Urinary bladder (tissue), 3 donors: ENCODE measurements at regions not wholly inside any gene's neighbourhood (a gene's known extent, or its start where the extent isn't known, plus 50 kb on each side); places are given as distances from the start of the nearest gene placed in this dataset.
A peak's percentile ranks its signal among the peaks of the same experiment; 100 is the strongest.

Experiments
- DNase-seq: peaks from one replicate; pipeline ENCODE4 v3.0.0-alpha.2; 2015; ENCODE audit errors: extremely low spot score
- H3K27ac ChIP-seq: one replicate; pipeline ENCODE4 v1.5.1; 2013; ENCODE audit warnings: low read depth, mild to moderate bottlenecking, moderate library complexity
- H3K36me3 ChIP-seq: one replicate; pipeline ENCODE4 v1.6.1; 2013; ENCODE audit warnings: mild to moderate bottlenecking, moderate library complexity; ENCODE audit not compliant: insufficient read depth
- H3K4me1 ChIP-seq: one replicate; pipeline ENCODE4 v1.6.1; 2013; ENCODE audit warnings: mild to moderate bottlenecking, moderate library complexity; ENCODE audit not compliant: insufficient read depth
- H3K4me3 ChIP-seq: one replicate; pipeline ENCODE4 v1.5.1; 2013; ENCODE audit warnings: low read depth, low read length
- WGBS: extraction: QIAGEN DNeasy Blood & Tissue Kit; methylation state at CpG from one replicate; pipeline ENCODE4 v1.1.7; 2013; 5-methylcytosine and 5-hydroxymethylcytosine counted together
- donor health status: healthy with polysubstance abuse.
- donor health status: healthy.

- Histone ChIP-seq H3K4me1 (no peaks in the 10 kb centered on the region), H3K27ac (no peak overlapping the region), H3K4me3 (no peak overlapping the region), H3K36me3 (no peaks in the 10 kb centered on the region)
- 35% methylated on average over 2 of the region's 2 CpGs for WGBS
- DNase-seq = no peak
Measured at GRCh38 chr12:75721796-75722195, 210.4 kb upstream of the KRR1 start.

- no peak for DNase-seq
- Histone ChIP-seq H3K4me1 (no peaks in the 10 kb centered on the region), H3K4me3 (no peak overlapping the region), H3K36me3 (no peaks in the 10 kb centered on the region), H3K27ac (peak overlapping the region; percentile 33)
- WGBS = 21% methylated on average over 6 of the region's 6 CpGs
Measured at GRCh38 chr12:75720812-75721641, 209.6 kb upstream of the KRR1 start.

- no peaks in the 10 kb centered on the region for H3K4me1 ChIP-seq
- no peak overlapping the region for H3K4me3 ChIP-seq
- no peaks in the 10 kb centered on the region for H3K36me3 ChIP-seq
- DNase-seq = no peak
- no peak overlapping the region for H3K27ac ChIP-seq
Measured at GRCh38 chr12:75717902-75718301, 206.5 kb upstream of the KRR1 start.

- Histone ChIP-seq H3K4me1 (no peaks in the 10 kb centered on the region), H3K36me3 (no peaks in the 10 kb centered on the region), H3K27ac (no peak overlapping the region), H3K4me3 (no peak overlapping the region)
- WGBS = 86% methylated on average over 5 of the region's 5 CpGs
- DNase-seq = no peak
Measured at GRCh38 chr12:75716291-75717025, 205.0 kb upstream of the KRR1 start.

GRCh38 chr12:75715682-75716081, 204.3 kb upstream of the KRR1 start:
- H3K27ac ChIP-seq = no peak overlapping the region
- H3K36me3 ChIP-seq = no peaks in the 10 kb centered on the region
- WGBS = 95% methylated on average over 6 of the region's 6 CpGs
- H3K4me3 ChIP-seq = no peak overlapping the region
- H3K4me1 ChIP-seq = no peaks in the 10 kb centered on the region
- DNase-seq = no peak

- DNase-seq = no peak
- no peaks in the 10 kb centered on the region for H3K4me1 ChIP-seq
- H3K36me3 ChIP-seq = no peaks in the 10 kb centered on the region
- whole genome bisulfite sequencing = 80% methylated on average over 4 of the region's 4 CpGs
- H3K4me3 ChIP-seq = no peak overlapping the region
- no peak overlapping the region for H3K27ac ChIP-seq
Measured at GRCh38 chr12:75715323-75715644, 203.9 kb upstream of the KRR1 start.

- no peaks in the 10 kb centered on the region for H3K4me1 ChIP-seq
- 74% methylated on average over 2 of the region's 2 CpGs for WGBS
- H3K27ac ChIP-seq = no peak overlapping the region
- H3K36me3 ChIP-seq = no peaks in the 10 kb centered on the region
- no peak for DNase-seq
- H3K4me3 ChIP-seq = no peak overlapping the region
Measured at GRCh38 chr12:75714462-75715322, 203.3 kb upstream of the KRR1 start.

GRCh38 chr12:75713434-75713833, 202.0 kb upstream of the KRR1 start:
- H3K27ac ChIP-seq = no peak overlapping the region
- H3K4me3 ChIP-seq = no peak overlapping the region
- WGBS = 88% methylated on average over 3 of the region's 3 CpGs
- no peak for DNase-seq
- H3K36me3 ChIP-seq = no peaks in the 10 kb centered on the region
- H3K4me1 ChIP-seq = no peaks in the 10 kb centered on the region

GRCh38 chr12:75712223-75712622, 200.8 kb upstream of the KRR1 start:
- DNase-seq = no peak
- H3K4me3 ChIP-seq = no peak overlapping the region
- H3K4me1 ChIP-seq = no peaks in the 10 kb centered on the region
- H3K36me3 ChIP-seq = no peaks in the 10 kb centered on the region
- no peak overlapping the region for H3K27ac ChIP-seq

GRCh38 chr12:75711271-75711670, 199.9 kb upstream of the KRR1 start:
- H3K4me3 ChIP-seq = no peak overlapping the region
- no peaks in the 10 kb centered on the region for H3K4me1 ChIP-seq
- DNase-seq = no peak
- H3K36me3 ChIP-seq = no peaks in the 10 kb centered on the region
- WGBS = 96% methylated on average over 2 of the region's 2 CpGs
- H3K27ac ChIP-seq = no peak overlapping the region

- no peaks in the 10 kb centered on the region for H3K4me1 ChIP-seq
- no peaks in the 10 kb centered on the region for H3K36me3 ChIP-seq
- no peak overlapping the region for H3K27ac ChIP-seq
- DNase-seq = no peak
- no peak overlapping the region for H3K4me3 ChIP-seq
- 84% methylated on average over 2 of the region's 2 CpGs for WGBS
Measured at GRCh38 chr12:75710361-75711069, 199.1 kb upstream of the KRR1 start.

GRCh38 chr12:75709503-75709902, 198.1 kb upstream of the KRR1 start:
- WGBS = 87% methylated on average over 2 of the region's 2 CpGs
- no peak for DNase-seq
- Histone ChIP-seq H3K36me3 (no peaks in the 10 kb centered on the region), H3K4me1 (no peaks in the 10 kb centered on the region), H3K27ac (no peak overlapping the region), H3K4me3 (no peak overlapping the region)

GRCh38 chr12:75708802-75709201, 197.4 kb upstream of the KRR1 start:
- H3K4me3 ChIP-seq = no peak overlapping the region
- 64% methylated on average over 1 of the region's 1 CpG for WGBS
- no peaks in the 10 kb centered on the region for H3K36me3 ChIP-seq
- DNase-seq = no peak
- no peak overlapping the region for H3K27ac ChIP-seq
- H3K4me1 ChIP-seq = no peaks in the 10 kb centered on the region
